ENCODE measurements at regions not wholly inside any gene's neighbourhood (a gene's known extent, or its start where the extent isn't known, plus 50 kb on each side); places are given as distances from the start of the nearest gene placed in this dataset.

DNA sequence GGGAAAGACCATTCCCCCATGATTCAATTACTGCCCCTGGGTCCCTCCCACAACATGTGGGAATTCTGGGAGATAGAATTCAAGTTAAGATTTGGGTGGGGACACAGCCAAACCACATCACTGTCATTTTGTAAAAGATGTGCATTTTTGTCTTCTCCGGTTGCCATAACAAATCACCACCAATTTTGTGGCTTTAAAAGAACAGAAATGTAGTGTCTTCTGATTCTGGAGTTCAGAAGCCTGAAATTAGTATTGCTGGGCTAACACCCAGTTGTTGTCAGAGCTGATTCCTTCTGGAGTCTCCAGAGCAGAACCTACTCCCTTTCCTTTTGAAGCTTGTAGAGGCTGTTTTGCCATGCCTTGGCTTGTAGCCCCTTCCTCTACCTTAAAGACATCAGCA, 54.1 kb upstream of the DHRSX start:
- no peak overlapping the region for H3K23ac ChIP-seq (ENCODE audit: insufficient read length)
- no peak overlapping the region for H2BK120ac ChIP-seq (replicated peaks; ENCODE audit: low read depth, low read length)
- no peak overlapping the region for H2BK12ac ChIP-seq (ENCODE audit: low read depth, low read length)
- H3K14ac ChIP-seq (ENCODE audit: insufficient read length): no peak overlapping the region
- H3K18ac ChIP-seq (ENCODE audit: extremely low read depth, low read length): no peak overlapping the region; the same call in 1 of the 2 replicates
- H3K79me2 ChIP-seq (ENCODE audit: control insufficient read depth in 1 of 2, insufficient read depth in 2 of 2, low read length in 2 of 2): no peaks in the 10 kb centered on the region
- H3K36me3 ChIP-seq (ENCODE audit: control insufficient read depth in 2 of 4, insufficient read depth in 4 of 4, low read length in 3 of 4): no peaks in the 10 kb centered on the region
- no peak for TF ChIP-seq SIX5 (IDR thresholded peaks at IDR 0.05; ENCODE audit: low read depth, low read length)
- TF ChIP-seq, protein P1, sequence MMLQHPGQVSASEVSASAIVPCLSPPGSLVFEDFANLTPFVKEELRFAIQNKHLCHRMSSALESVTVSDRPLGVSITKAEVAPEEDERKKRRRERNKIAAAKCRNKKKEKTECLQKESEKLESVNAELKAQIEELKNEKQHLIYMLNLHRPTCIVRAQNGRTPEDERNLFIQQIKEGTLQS (IDR thresholded peaks at IDR 0.05; ENCODE audit: insufficient read depth, low read depth, low read length): no peak
- TF ChIP-seq EP300 (IDR thresholded peaks at IDR 0.05; ENCODE audit: borderline replicate concordance in 1 of 2, low read depth in 2 of 2, low read length in 2 of 2): no peak
- no peak for TF ChIP-seq POLR2A (IDR thresholded peaks at IDR 0.05; ENCODE audit: control extremely low read depth in 1 of 2, low read depth in 2 of 2, low read length in 2 of 2)
- TF ChIP-seq FOSL1 (IDR thresholded peaks at IDR 0.05; ENCODE audit: insufficient read depth, low read depth, low read length): no peak
- TF ChIP-seq SIRT6 (IDR thresholded peaks at IDR 0.05; ENCODE audit: low read length): no peak
- no peak for TF ChIP-seq KDM4A (IDR thresholded peaks at IDR 0.05; ENCODE audit: low read depth, low read length, severe bottlenecking)
- TF ChIP-seq, protein P2, sequence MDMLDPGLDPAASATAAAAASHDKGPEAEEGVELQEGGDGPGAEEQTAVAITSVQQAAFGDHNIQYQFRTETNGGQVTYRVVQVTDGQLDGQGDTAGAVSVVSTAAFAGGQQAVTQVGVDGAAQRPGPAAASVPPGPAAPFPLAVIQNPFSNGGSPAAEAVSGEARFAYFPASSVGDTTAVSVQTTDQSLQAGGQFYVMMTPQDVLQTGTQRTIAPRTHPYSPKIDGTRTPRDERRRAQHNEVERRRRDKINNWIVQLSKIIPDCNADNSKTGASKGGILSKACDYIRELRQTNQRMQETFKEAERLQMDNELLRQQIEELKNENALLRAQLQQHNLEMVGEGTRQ (IDR thresholded peaks at IDR 0.05; ENCODE audit: low read length): no peak
- TF ChIP-seq, protein P3, sequence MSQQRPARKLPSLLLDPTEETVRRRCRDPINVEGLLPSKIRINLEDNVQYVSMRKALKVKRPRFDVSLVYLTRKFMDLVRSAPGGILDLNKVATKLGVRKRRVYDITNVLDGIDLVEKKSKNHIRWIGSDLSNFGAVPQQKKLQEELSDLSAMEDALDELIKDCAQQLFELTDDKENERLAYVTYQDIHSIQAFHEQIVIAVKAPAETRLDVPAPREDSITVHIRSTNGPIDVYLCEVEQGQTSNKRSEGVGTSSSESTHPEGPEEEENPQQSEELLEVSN (IDR thresholded peaks at IDR 0.05): no peak
- no peak for TF ChIP-seq CBX5 (IDR thresholded peaks at IDR 0.05; ENCODE audit: low read depth, low read length)
- no peak for TF ChIP-seq SP4 (IDR thresholded peaks at IDR 0.05; ENCODE audit: low read length)
- no peak for DNase-seq (ENCODE audit: low read depth in 1 of 2, low spot score in 2 of 2)
- H3K4me1 ChIP-seq (replicated peaks in 1 of 4; ENCODE audit: control insufficient read depth in 3 of 4, insufficient read depth in 4 of 4, low read length in 3 of 4): peaks cover 3 to 10% (median 5%) of the 10 kb centered on the region in 4 experiments; a peak in 5 of 7 replicates
- H3K27ac ChIP-seq (ENCODE audit: low read depth, low read length): no peak overlapping the region
- no peak for FAIRE-seq
- ChIA-PET CTCF (ENCODE audit: partially characterized antibody) (no interaction called here), POLR2A (ENCODE audit: partially characterized antibody) (no interaction called here)
- no peaks in the 10 kb centered on the region for H4K20me1 ChIP-seq (replicated peaks in 1 of 2; ENCODE audit: control insufficient read depth in 1 of 2, insufficient read depth in 2 of 2, low read length in 2 of 2)
- H3K79me1 ChIP-seq (ENCODE audit: low read depth, low read length): no peaks in the 10 kb centered on the region
- H2BK15ac ChIP-seq (ENCODE audit: low read length): no peak overlapping the region
- 100% methylated on average over 1 of the region's 1 CpG; no CpG with 5 or more reads in 1 of the 2 experiments for WGBS, 2 experiments (ENCODE audit: extremely low coverage in 1 of 2, insufficient coverage in 1 of 2, insufficient read length in 1 of 2, insufficient replicate concordance in 2 of 2, low coverage in 1 of 2, low lambda C conversion rate in 2 of 2, missing lambda C conversion rate in 1 of 2)
- no peak overlapping the region for H3K4me2 ChIP-seq (ENCODE audit: insufficient read depth in 1 of 2, low read depth in 2 of 2, low read length in 2 of 2)
- H2BK20ac ChIP-seq (ENCODE audit: low read length): no peak overlapping the region
- H4K8ac ChIP-seq (ENCODE audit: extremely low read depth, insufficient read depth, low read length): no peak overlapping the region
- H3K27me3 ChIP-seq (replicated peaks in 1 of 4; ENCODE audit: control insufficient read depth in 3 of 4, extremely low read depth in 1 of 4, insufficient read depth in 3 of 4, low read length in 3 of 4): no peaks in the 10 kb centered on the region; a peak in 1 of 7 replicates
- H4K5ac ChIP-seq (ENCODE audit: insufficient read length, low read depth, low read length): no peak overlapping the region
- H2AFZ ChIP-seq (ENCODE audit: low read length): no peak overlapping the region
- peaks cover 4% of the 10 kb centered on the region; the same call in 1 of the 2 replicates for H3K23me2 ChIP-seq (ENCODE audit: low read depth, low read length)
- H4K91ac ChIP-seq (replicated peaks; ENCODE audit: insufficient read length, low read length): no peak overlapping the region
- no peak overlapping the region for H3K4me3 ChIP-seq (ENCODE audit: extremely low read depth in 1 of 4, insufficient read depth in 2 of 4, low read depth in 3 of 4, low read length in 4 of 4)
- H3K4ac ChIP-seq (replicated peaks; ENCODE audit: insufficient read length, low read depth, low read length): no peak overlapping the region
- no peak overlapping the region for H3K56ac ChIP-seq (replicated peaks; ENCODE audit: insufficient read length, low read depth, low read length)
- no peak overlapping the region for H2AK5ac ChIP-seq (ENCODE audit: low read depth, low read length)
- no peak overlapping the region for H3K9ac ChIP-seq (replicated peaks in 1 of 4; ENCODE audit: extremely low read depth in 1 of 4, low read depth in 3 of 4, low read length in 3 of 4)
- H3K9me3 ChIP-seq (ENCODE audit: insufficient read depth in 2 of 2, low read depth in 1 of 2, low read length in 1 of 2): peaks cover 0 to 3% of the 10 kb centered on the region in 2 experiments; a peak in 1 of 4 replicates
- no peak overlapping the region for H2BK5ac ChIP-seq (ENCODE audit: low read depth, low read length)
